Smooth muscle cell (in vitro differentiated cells): ENCODE measurements at regions not wholly inside any gene's neighbourhood (a gene's known extent, or its start where the extent isn't known, plus 50 kb on each side); places are given as distances from the start of the nearest gene placed in this dataset.

Source experiments
- DNase-seq: peaks from one replicate; lab custom pipeline; 2025; ENCODE audit not compliant: unreplicated experiment; lab: John Stamatoyannopoulos, UW
- H2AFZ ChIP-seq: fragments of 200-600 bp; sonication (generic); 2 replicates; pipeline ENCODE4 v1.6.0; 2016; ENCODE audit warnings: antibody characterized with exemption, low read depth, mild to moderate bottlenecking
- H3F3A ChIP-seq: fragments of 200-600 bp; sonication (generic); 2 replicates; pipeline ENCODE4 v1.6.0; 2017; ENCODE audit warnings: antibody characterized with exemption, low read depth
- H3K27ac ChIP-seq: fragments of 200-600 bp; sonication (generic); 2 replicates; pipeline ENCODE4 v1.5.1; 2016; ENCODE audit warnings: low read depth, mild to moderate bottlenecking
- H3K27me3 ChIP-seq: fragments of 200-600 bp; sonication (generic); 2 replicates; pipeline ENCODE4 v1.6.1; 2016; ENCODE audit warnings: low read depth, mild to moderate bottlenecking
- H3K36me3 ChIP-seq: fragments of 200-600 bp; sonication (generic); 2 replicates; pipeline ENCODE4 v1.5.1; 2016; ENCODE audit warnings: low read depth
- H3K4me1 ChIP-seq: fragments of 200-600 bp; sonication (generic); 2 replicates; pipeline ENCODE4 v1.5.1; 2016; ENCODE audit warnings: low read depth
- H3K4me2 ChIP-seq: fragments of 200-600 bp; sonication (generic); 2 replicates; pipeline ENCODE4 v1.6.0; 2016; ENCODE audit warnings: mild to moderate bottlenecking
- H3K4me3 ChIP-seq: fragments of 200-600 bp; sonication (generic); 2 replicates; pipeline ENCODE4 v1.5.1; 2016; ENCODE audit warnings: mild to moderate bottlenecking
- H3K79me2 ChIP-seq: fragments of 200-600 bp; sonication (generic); 2 replicates; pipeline ENCODE4 v1.6.0; 2016; ENCODE audit warnings: low read depth, mild to moderate bottlenecking
- H3K9ac ChIP-seq: fragments of 200-600 bp; sonication (generic); 2 replicates; pipeline ENCODE4 v1.6.0; 2016; ENCODE audit warnings: low read depth
- H3K9me3 ChIP-seq: fragments of 200-600 bp; sonication (generic); replicated peaks from 2 replicates; pipeline ENCODE4 v1.5.1; 2016; ENCODE audit warnings: low read depth
- H4K20me1 ChIP-seq: fragments of 200-600 bp; sonication (generic); 2 replicates; pipeline ENCODE4 v1.6.0; 2016; ENCODE audit warnings: low read depth
- WGBS: methylation state at CpG from one replicate; pipeline ENCODE4 v1.1.7; 2016; ENCODE audit warnings: low lambda C conversion rate; 5-methylcytosine and 5-hydroxymethylcytosine counted together
- TF ChIP-seq, protein P1 (sequence below): fragments of 200-600 bp; sonication (generic); IDR thresholded peaks from 2 replicates; pipeline ENCODE4 v1.5.1; 2017; ENCODE audit warnings: borderline replicate concordance, mild to moderate bottlenecking, antibody characterized with exemption; ENCODE audit not compliant: insufficient read depth, poor library complexity, severe bottlenecking

DNA sequence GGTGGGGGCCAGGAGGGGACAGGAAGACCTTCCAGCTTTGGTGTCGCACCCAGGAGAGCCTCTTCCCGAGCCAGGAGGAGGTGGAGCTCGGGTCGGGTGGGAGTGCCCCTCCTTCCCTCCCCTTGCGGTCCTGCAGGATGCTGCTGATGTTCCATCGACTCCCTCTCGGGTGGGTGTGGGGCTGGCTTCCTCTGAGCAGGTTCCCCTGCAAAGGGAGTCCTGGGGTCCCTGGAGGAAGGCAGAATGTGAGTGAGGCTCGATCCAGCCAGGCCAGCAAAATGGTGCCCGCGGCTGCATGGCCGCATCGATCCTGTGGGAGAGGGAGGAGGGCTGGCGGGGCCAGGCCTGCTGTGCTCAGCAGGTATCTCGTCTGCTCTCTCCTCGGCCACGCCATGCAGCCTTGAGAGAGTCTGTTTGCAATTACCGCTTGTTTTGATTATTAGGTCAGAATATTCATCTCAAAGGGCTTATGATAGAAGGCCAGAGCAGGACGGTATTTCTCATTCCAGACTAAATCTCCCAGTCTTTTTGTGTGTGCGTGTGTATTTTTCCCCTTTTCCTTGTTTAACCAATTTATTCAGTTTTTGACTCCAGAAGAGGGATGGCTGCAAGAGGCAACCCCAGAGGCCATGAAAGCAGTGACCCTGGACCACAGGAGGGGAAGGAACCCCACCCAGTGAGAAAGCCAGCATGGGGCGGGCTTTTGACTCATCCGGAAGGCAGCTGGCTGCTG, 137.3 kb upstream of the ZMIZ1 start:
- TF ChIP-seq, protein P1, sequence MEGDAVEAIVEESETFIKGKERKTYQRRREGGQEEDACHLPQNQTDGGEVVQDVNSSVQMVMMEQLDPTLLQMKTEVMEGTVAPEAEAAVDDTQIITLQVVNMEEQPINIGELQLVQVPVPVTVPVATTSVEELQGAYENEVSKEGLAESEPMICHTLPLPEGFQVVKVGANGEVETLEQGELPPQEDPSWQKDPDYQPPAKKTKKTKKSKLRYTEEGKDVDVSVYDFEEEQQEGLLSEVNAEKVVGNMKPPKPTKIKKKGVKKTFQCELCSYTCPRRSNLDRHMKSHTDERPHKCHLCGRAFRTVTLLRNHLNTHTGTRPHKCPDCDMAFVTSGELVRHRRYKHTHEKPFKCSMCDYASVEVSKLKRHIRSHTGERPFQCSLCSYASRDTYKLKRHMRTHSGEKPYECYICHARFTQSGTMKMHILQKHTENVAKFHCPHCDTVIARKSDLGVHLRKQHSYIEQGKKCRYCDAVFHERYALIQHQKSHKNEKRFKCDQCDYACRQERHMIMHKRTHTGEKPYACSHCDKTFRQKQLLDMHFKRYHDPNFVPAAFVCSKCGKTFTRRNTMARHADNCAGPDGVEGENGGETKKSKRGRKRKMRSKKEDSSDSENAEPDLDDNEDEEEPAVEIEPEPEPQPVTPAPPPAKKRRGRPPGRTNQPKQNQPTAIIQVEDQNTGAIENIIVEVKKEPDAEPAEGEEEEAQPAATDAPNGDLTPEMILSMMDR: no peak
- no peak for DNase-seq
- no peaks in the 10 kb centered on the region for H3K36me3 ChIP-seq
- H3K4me1 ChIP-seq: no peaks in the 10 kb centered on the region
- H3K9ac ChIP-seq: no peak overlapping the region
- no peak overlapping the region for H3K4me3 ChIP-seq
- 59% methylated on average over 20 of the region's 21 CpGs for WGBS
- peaks cover 9% of the 10 kb centered on the region for H3F3A ChIP-seq
- no peaks in the 10 kb centered on the region for H3K79me2 ChIP-seq
- no peak overlapping the region for H2AFZ ChIP-seq
- peak overlapping the region; percentile 66 for H3K27ac ChIP-seq
- no peaks in the 10 kb centered on the region for H4K20me1 ChIP-seq
- no peaks in the 10 kb centered on the region for H3K27me3 ChIP-seq
- H3K9me3 ChIP-seq: no peaks in the 10 kb centered on the region
- peak overlapping the region; percentile 34 for H3K4me2 ChIP-seq

DNA sequence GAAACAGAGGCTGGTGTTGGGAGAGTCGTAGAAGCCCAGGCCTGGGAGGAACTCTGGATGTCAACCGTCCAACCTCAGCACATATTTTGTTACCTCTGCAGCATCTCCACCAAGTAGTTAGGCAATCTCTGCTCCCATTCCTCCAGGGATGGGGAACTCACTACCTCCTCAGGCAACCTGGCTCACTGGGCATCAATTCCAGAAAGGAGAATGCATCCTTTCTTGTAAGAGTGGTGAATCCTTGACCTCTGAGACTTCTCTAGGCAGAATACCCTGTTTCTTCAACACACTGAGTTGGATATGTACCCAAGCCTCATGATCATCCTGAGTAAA, 136.7 kb upstream of the ZMIZ1 start:
- Histone ChIP-seq H3K79me2 (no peaks in the 10 kb centered on the region), H3K4me2 (no peak overlapping the region), H3K4me1 (no peaks in the 10 kb centered on the region), H3F3A (peaks cover 9% of the 10 kb centered on the region), H3K9ac (no peak overlapping the region), H3K36me3 (no peaks in the 10 kb centered on the region), H2AFZ (no peak overlapping the region), H3K4me3 (no peak overlapping the region), H3K27me3 (no peaks in the 10 kb centered on the region), H3K27ac (peak overlapping the region; percentile 66), H4K20me1 (no peaks in the 10 kb centered on the region), H3K9me3 (no peaks in the 10 kb centered on the region)
- WGBS: 0% methylated on average over 2 of the region's 2 CpGs
- DNase-seq: no peak
- TF ChIP-seq, protein P1: no peak

DNA sequence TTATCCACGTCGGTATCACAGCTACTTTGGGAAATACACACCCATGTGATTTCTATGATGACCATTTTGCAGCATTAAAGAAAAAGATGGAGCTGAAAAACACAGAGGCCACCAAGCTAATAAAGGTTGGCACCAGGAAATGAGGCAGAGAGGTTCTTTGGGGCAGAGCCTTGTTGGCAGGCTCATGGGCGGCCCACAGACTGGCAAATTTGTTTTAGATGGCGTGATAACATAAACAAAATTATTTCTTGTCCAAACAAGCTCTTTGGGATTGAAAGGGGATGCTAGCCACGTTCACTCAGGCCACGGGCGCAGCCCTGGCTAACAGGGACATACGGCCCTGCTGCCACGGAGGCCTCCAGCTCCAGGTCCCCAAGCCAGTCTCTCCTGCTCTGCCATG, 135.9 kb upstream of the ZMIZ1 start:
- H3K4me1 ChIP-seq: peaks cover 4% of the 10 kb centered on the region
- H3K79me2 ChIP-seq: no peaks in the 10 kb centered on the region
- no peaks in the 10 kb centered on the region for H4K20me1 ChIP-seq
- no peak for DNase-seq
- no peak overlapping the region for H3K4me3 ChIP-seq
- H3K27ac ChIP-seq: peak overlapping the region; percentile 66
- no peak overlapping the region for H2AFZ ChIP-seq
- no peaks in the 10 kb centered on the region for H3K9me3 ChIP-seq
- peaks cover 9% of the 10 kb centered on the region for H3F3A ChIP-seq
- H3K27me3 ChIP-seq: no peaks in the 10 kb centered on the region
- H3K4me2 ChIP-seq: no peak overlapping the region
- TF ChIP-seq, protein P1: no peak
- no peaks in the 10 kb centered on the region for H3K36me3 ChIP-seq
- H3K9ac ChIP-seq: no peak overlapping the region
- 95% methylated on average over 8 of the region's 9 CpGs for WGBS
